ENCODE measurements at regions not wholly inside any gene's neighbourhood (a gene's known extent, or its start where the extent isn't known, plus 50 kb on each side); places are given as distances from the start of the nearest gene placed in this dataset.

GRCh38 chr3:144197116-144197515 lies 225.5 kb downstream of the DIPK2A start:
- Histone ChIP-seq H3K4me3 (no peak overlapping the region), H3F3A (replicated peaks; ENCODE audit: low read depth) (no peaks in the 10 kb centered on the region)

More at GRCh38 chr3:144197116-144197515, 225.5 kb downstream of the DIPK2A start:
- Histone ChIP-seq H3K9me2 (ENCODE audit: insufficient read depth) (peaks cover 4% of the 10 kb centered on the region; the same call in 1 of the 2 replicates), H3K4me2 (no peak overlapping the region), H3K27me3 (ENCODE audit: insufficient read depth) (no peaks in the 10 kb centered on the region), H3K27ac (ENCODE audit: low read depth) (no peak overlapping the region), H3K36me3 (ENCODE audit: insufficient read depth) (0 out of 2 replicates have a peak, but pooled peaks cover 4% of the 10 kb centered on the region), H4K20me1 (replicated peaks; ENCODE audit: insufficient read depth) (no peaks in the 10 kb centered on the region), H3K79me2 (replicated peaks; ENCODE audit: insufficient read depth) (no peaks in the 10 kb centered on the region), H2AFZ (no peak overlapping the region), H3K4me1 (ENCODE audit: insufficient read depth) (no peaks in the 10 kb centered on the region)
- Mint-ChIP-seq H3K27ac (no peak overlapping the region), H3K4me1 (no peaks in the 10 kb centered on the region), H3K36me3 (ENCODE audit: low read depth) (peaks cover 8% of the 10 kb centered on the region; the same call in 2 of the 3 replicates), H3K4me3 (no peak overlapping the region), H3K27me3 (ENCODE audit: insufficient read depth, low read depth, poor library complexity) (peaks cover 1% of the 10 kb centered on the region), H3K9me3 (peaks cover 10% of the 10 kb centered on the region)
- no peak for ATAC-seq
- DNase-seq (ENCODE audit: low spot score), result no peak
- TF ChIP-seq CREB1 (CRISPR knock-in tag; IDR thresholded peaks at IDR 0.05; ENCODE audit: low read depth), result no peak
- TF ChIP-seq NANOG (IDR thresholded peaks at IDR 0.05; ENCODE audit: borderline replicate concordance), result no peak
- TF ChIP-seq ETS1 (IDR thresholded peaks at IDR 0.05), result no peak
- no peak for TF ChIP-seq STAT1 (IDR thresholded peaks at IDR 0.05; ENCODE audit: unreplicated experiment)
- no peak for TF ChIP-seq CTCF (conservative IDR thresholded peaks at IDR 0.05; ENCODE audit: low read depth in 2 of 2)
- no peak for TF ChIP-seq EZH2 (IDR thresholded peaks at IDR 0.05; ENCODE audit: low read depth, unreplicated experiment)
- TF ChIP-seq ZNF114 (CRISPR knock-in tag; IDR thresholded peaks at IDR 0.05), result no peak
- TF ChIP-seq ZNF462 (CRISPR knock-in tag; IDR thresholded peaks at IDR 0.05), result no peak
- TF ChIP-seq REST (IDR thresholded peaks at IDR 0.05; ENCODE audit: unreplicated experiment), result no peak
- no peak for TF ChIP-seq ZNF331 (CRISPR knock-in tag; IDR thresholded peaks at IDR 0.05; ENCODE audit: low read depth)
- no peak for TF ChIP-seq POLR2AphosphoS5 (IDR thresholded peaks at IDR 0.05; ENCODE audit: low read depth)
- TF ChIP-seq EZH2phosphoT487 (IDR thresholded peaks at IDR 0.05; ENCODE audit: unreplicated experiment), result no peak
- no peak for TF ChIP-seq JUNB (IDR thresholded peaks at IDR 0.05; ENCODE audit: unreplicated experiment)
